Cardiac fibroblast (primary cell): ENCODE measurements at regions not wholly inside any gene's neighbourhood (a gene's known extent, or its start where the extent isn't known, plus 50 kb on each side); places are given as distances from the start of the nearest gene placed in this dataset.

Source experiments
- DNase-seq, 2 donors: peaks; one replicate each; pipeline versions ENCODE4 v3.0.0 to v3.0.0-alpha.2; 2010; ENCODE audit warnings: low read depth in 2 of 2
- H3K4me3 ChIP-seq, 2 donors: replicated peaks in 1 of 2; 1 replicate in 1 of 2; 2 replicates in 1 of 2; pipeline ENCODE4 v1.5.1; 2011; ENCODE audit warnings: low read depth in 2 of 2, low read length in 2 of 2, mild to moderate bottlenecking in 2 of 2, moderate library complexity in 1 of 2
- TF ChIP-seq, protein P1 (sequence below): IDR thresholded peaks from one replicate; pipeline ENCODE4 v1.5.1; 2011; ENCODE audit warnings: low read depth, mild to moderate bottlenecking, low read length, inconsistent platforms

DNA sequence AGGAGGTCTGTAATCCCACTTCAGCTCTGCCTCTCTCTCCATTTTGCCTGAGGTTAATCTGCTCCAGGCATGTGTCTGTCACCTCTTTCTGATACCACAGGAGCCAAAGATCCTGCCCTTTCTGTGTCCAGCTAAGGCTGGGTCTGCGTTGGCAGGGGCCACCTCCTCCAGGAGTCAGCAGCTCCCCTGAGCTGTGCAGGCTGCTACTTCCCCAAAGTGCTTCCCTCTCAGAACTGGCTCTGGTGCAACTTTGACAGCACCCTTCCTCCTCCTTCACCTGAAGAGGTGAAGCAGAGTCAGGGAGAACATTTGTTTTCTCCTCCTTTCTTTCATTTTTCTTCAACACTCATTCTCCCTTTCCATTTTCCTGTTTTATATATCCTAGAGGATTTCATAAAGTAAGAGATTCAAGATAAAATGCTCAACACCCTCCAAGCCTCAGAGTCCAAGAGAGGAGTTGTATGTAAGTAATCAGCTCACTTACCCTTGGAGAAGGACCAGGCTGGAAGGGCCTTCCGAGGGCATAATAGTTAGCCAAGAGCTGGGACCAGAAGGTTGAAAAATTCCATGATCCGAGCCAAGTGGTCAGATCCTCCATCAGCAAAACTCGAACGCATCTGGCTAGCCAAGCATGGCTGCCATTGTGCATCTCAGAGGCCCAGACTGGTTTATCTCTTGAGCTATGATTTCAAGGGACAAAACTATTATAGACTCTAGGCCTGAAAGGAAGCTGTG is 257.3 kb downstream of the PTEN start:
- DNase-seq, result peak in 1 of 2 donors; percentile 10
- TF ChIP-seq, protein P1, sequence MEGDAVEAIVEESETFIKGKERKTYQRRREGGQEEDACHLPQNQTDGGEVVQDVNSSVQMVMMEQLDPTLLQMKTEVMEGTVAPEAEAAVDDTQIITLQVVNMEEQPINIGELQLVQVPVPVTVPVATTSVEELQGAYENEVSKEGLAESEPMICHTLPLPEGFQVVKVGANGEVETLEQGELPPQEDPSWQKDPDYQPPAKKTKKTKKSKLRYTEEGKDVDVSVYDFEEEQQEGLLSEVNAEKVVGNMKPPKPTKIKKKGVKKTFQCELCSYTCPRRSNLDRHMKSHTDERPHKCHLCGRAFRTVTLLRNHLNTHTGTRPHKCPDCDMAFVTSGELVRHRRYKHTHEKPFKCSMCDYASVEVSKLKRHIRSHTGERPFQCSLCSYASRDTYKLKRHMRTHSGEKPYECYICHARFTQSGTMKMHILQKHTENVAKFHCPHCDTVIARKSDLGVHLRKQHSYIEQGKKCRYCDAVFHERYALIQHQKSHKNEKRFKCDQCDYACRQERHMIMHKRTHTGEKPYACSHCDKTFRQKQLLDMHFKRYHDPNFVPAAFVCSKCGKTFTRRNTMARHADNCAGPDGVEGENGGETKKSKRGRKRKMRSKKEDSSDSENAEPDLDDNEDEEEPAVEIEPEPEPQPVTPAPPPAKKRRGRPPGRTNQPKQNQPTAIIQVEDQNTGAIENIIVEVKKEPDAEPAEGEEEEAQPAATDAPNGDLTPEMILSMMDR, result no peak
- no peak overlapping the region for H3K4me3 ChIP-seq

DNA sequence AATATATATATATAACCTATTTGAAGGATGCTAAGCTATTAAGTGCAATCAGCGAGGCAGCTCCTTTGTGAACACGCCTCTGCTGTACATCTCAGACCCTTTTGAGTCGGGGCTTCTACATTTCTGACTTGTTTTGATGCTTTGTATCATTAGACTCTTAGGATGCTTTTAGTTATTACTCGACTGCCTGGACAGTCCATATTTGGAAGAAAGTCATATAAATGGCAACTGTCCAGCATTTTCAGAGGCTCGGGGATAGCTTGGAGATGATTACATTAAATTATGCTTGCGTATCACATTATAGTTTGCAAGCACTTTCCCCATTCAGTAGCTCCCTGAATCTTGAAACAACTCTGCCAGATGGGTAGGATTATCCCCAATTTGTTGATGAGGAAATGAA is 257.9 kb downstream of the PTEN start:
- TF ChIP-seq, protein P1, result no peak
- H3K4me3 ChIP-seq, result no peak overlapping the region
- no peak for DNase-seq

DNA sequence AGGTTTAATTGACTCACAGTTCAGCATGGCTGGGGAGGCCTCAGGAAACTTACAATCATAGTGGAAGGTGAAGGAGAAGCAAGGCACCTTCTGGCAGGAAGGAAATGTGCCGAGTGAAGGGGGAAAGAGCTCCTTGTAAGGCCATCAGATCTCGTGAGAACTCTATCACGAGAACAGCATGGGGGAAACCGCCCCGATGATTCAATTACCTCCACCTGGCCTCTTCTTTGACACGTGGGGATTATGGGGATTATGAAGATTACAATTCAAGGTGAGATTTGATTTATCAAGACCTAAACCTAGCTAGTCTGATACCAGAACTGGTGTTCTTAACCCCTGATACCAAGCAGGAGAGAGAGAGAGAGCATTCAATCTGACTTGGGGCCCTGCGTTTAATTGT is 258.7 kb downstream of the PTEN start:
- TF ChIP-seq, protein P1, result no peak
- DNase-seq, result no peak

DNA sequence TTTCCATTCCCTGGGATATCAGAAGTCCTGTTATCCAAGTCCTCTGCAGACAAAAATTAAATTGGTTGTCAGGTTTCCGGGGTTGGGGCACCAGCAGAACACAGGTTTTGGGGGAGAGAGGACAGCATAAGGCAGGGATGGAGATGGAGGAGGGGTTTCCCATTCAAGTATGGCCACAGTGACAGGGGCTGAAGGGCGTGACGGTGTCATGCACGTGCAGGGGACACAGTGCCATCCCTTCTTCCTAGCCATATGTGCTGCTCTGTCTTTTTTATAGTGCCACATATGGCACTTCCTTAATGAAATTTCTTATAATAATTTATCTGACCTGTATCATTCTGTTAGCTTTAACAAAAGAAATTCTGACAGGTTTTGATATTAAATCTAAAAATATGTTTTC is 259.2 kb downstream of the PTEN start:
- TF ChIP-seq, protein P1, result no peak
- H3K4me3 ChIP-seq, result no peak overlapping the region

More for the DNA sequence above, 258.7 kb downstream of the PTEN start:
- H3K4me3 ChIP-seq, result no peak overlapping the region

DNA sequence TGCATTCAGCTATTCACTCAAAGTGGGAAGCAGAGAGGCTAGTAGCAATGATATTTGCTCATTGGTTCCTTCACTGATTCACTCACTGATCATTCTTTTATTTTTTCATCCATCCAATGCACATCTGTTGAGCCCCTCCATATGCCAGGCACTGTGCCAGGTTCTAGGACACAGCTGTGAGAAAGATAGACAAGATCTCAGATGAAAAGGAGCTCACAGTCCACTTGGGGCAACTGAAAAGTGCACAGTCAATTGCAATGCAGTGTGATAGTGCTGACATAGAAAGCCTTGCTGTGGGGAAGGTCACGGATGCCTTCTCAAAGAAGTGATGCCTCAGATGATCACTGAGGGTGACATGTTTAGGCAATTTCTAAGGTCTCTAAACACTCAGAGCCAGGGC is 262.3 kb downstream of the PTEN start:
- no peak for DNase-seq
- H3K4me3 ChIP-seq, result no peak overlapping the region
- TF ChIP-seq, protein P1, result no peak

More for the DNA sequence above, 259.2 kb downstream of the PTEN start:
- DNase-seq, result no peak

DNA sequence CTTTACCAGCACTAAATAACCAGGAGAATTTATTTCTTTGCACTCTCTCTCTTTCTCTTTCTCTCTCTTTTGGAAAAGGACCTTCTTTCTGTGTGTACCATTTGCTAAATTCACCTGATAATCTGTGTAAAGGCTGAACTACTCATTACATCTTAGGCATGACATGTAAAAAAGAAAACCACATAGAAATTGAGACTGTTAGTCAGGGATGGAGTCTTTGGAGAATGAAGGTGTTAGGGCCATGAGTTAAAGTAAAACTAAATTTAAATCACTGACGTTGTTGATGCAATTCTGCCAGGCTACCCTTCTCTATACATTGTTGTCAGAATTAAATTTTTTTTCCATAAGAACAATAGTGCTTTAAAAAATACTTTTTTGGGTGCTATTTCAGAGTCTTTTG is 263.3 kb downstream of the PTEN start:
- no peak for DNase-seq
- TF ChIP-seq, protein P1, result no peak

DNA sequence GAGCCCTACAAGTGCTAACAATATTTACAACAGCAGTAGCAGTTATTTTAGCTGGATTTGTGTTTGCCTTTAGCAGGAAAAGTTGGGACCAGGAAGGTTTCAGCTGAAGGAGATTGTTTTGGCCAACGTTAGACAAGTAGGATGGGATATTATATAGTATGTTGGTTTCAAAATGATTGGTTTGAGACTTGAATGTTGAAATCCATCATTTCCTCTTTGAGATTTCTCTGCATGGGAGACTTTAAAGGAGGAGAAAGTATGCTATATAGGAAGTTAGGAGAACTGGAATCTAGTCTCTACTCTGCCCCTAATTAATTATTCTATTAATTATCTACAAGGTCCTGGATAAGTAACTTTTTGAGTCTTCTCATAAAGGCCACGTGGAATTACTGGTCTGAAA is 263.8 kb downstream of the PTEN start:
- DNase-seq, result no peak
- TF ChIP-seq, protein P1, result no peak
- no peak overlapping the region for H3K4me3 ChIP-seq

More for the DNA sequence above, 263.3 kb downstream of the PTEN start:
- H3K4me3 ChIP-seq, result no peak overlapping the region
